HG02970 (cell line): ENCODE measurements at regions not wholly inside any gene's neighbourhood (a gene's known extent, or its start where the extent isn't known, plus 50 kb on each side); places are given as distances from the start of the nearest gene placed in this dataset.

Source experiments
- ATAC-seq: cut with Tn5 transposase; IDR thresholded peaks from one replicate; pipeline ENCODE4 v1.9.1; 2021; ENCODE audit warnings: mild to moderate bottlenecking, moderate library complexity, moderate number of reproducible peaks; ENCODE audit not compliant: unreplicated experiment, low FRiP score

DNA sequence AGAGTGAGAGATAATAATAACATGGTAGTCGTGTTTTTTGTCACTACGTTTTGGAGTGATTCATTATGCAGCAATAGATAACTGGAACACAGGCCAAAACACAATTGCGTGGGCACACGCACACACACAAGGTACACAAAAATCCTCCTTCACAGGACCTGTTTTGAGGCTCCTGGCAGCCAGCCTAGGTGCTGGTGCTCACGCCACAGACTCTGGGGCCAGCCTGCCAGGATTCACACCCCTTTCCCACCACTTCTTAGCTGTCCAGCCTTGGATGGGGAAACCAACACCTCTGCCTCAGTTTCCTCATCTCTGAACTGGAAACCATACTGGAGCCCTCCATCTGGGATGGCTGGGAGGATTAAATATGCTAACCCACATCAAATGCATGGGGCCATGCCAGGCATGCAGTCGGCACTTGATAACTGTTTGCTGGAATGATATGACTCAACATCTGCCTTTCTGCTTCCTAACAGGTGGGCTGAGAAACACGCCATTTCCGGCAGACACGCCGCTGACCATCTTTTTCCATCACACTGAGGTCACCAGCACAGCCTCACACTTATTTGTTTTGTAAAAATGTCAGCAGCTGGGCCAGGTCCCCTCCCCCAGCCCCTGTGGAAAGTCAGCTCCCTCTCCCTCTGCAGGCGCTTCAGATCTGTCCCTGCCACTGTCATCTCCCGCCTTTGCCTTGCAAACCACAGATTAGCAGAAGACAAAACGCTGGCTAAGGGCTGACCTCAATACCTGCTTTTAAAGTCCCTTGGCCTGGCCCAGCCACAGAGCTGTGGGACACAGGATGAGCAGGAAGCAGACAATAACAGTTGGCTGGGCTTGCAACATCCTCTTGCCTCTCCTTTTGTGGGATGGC lies 237.5 kb downstream of the BCOR start:
- ATAC-seq, result peak; percentile 59

DNA sequence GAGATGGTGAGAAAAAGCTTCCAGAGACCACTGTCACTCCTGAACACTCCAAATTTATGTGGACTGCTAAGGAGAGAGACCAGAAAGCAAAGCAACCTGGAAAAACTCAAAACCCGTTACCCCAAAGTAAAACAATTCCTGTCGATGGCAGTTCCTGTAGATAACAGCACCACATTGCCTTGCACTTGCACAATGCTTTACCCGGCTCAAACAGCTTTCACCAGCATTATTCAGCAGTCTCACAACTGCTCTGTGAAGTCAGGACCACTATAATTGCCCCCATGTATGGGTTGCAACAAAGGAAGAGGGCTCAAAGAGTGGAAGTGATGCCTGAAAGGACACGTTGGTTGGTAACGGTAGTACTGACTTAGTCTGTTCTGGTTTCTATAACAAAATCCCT lies 234.8 kb downstream of the BCOR start:
- no peak for ATAC-seq

DNA sequence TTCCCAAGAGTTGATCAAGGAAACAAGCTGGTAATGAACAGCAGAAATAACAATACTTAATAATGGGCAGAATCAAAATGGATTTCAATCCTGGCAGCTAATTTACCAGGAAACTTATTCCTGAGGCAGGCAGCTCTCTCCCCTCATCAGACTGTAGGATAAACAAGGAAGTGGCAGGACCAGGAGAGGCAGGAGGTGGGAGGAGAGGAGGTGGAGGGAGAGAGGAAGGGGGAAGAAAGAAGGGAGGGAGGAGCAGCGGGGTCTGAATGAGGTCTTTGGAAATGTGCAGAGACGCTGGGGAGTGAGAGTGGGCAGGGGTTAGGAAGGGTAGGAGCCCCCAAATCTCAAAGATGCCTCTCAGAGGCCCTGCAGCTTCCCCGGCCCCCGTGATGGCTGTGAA lies 231.5 kb downstream of the BCOR start:
- no peak for ATAC-seq

- no peak for ATAC-seq
Measured at GRCh38 chrX:39869846-39870601, 227.7 kb downstream of the BCOR start.

DNA sequence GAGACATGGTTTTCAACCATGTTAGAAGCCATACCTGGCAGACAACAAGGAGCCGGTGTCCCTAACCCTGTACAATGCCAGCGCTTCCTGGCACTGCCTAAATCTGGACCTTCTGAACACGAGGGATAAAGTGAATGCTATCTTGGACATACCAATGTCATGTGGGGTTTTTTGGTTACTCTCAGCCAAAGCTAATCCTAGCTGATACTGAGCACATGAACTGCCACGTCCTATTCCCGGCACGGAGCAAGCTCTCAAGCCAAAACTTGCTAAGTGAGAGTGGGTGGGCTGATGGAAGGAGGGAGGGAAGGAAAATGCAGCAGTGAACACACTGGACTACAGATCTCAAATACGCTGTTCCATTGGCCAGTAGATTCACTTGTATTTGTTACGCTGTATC lies 226.1 kb downstream of the BCOR start:
- ATAC-seq, result no peak

DNA sequence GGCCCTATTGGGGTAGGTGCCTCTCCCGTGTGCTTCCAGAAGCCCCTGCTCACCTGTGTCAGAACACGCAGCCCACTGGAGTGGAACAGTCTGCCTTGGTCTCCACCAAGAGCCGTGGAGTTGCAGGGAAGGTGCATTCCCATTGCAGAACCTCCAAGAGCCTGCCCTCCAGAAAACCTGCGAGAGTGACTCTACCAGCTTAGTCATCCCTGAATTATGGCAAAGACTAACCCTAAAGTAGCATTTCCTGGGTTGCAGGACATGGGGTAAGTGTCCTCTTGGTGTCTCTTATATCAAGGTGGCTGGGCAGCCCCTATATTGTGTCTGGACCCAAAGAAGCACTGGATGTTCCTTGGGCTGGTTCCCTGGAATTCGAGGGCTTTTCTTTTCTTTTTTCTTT lies 224.6 kb downstream of the BCOR start:
- ATAC-seq, result no peak

DNA sequence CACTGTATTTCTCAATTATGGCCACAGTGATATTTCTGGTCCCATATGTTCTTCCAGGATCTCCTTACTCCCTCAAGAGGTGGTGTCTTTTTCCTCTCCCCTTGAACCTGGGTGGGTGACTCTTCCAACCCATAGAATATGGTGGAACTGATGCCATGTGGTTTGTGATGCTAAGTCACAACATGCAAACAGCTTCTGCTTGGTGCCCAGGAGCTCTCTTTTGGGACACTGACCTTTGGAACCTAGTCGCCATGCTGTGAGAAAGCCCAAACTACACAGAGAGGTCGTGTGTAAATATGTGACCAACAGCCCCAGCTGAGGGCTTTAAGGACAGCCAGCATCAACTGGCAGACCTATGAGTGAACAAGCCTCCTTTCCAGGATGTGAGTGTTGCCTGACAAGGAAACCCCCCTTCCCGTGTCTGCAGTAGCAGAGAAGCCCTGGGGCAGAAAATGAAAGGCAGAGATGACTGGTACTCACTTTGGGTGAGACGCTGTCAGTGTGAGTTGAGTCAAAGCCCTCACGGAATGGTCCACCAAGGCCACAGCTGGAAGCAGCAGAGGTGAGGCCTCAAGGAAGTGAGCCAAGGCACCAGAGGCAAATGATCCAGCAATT lies 223.4 kb downstream of the BCOR start:
- peak; percentile 68 for ATAC-seq

- no peak for ATAC-seq
Measured at GRCh38 chrX:39875834-39876628, 221.7 kb downstream of the BCOR start.

GRCh38 chrX:39877905-39878304 lies 219.9 kb downstream of the BCOR start:
- no peak for ATAC-seq

DNA sequence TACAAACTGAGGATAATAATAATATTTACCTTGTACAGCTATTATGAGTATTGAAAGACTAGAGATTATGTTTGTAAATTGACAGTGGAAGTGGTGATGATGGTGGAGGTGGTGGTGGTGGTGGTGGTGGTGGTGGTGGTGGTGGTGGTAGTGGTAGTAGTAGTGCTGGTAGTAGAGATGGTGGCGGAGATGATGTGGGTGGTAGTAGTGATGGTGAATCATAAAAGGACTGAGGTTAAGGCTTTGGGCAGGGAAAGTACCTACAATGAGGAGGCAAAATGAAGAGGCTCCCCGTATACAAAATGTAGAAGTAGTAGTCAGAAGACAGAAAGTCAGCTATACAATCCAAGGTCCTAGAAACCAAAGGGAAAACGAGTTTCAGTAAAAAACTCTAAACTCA lies 214.1 kb downstream of the BCOR start:
- ATAC-seq, result no peak

- no peak for ATAC-seq
Measured at GRCh38 chrX:39886282-39886681, 211.5 kb downstream of the BCOR start.

DNA sequence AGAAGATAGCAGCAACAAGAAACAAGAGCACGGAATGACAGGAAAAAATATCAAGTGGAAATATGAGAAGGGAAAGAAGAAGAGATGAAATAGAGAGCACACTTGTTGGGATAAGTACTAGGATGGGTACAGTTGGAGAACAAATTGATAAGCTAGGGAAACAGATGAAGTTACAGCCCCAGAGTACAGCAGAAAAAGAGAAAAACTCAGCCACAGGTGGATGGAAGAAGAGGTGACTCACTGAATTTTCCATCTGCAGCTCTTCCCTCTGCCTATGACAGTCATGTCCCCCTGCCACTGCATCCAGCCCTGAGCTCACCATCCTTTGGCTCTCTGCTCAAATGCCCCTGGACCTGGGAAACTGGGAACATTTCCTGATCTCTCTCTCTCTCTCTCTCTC lies 209.0 kb downstream of the BCOR start:
- no peak for ATAC-seq

- no peak for ATAC-seq
Measured at GRCh38 chrX:39889704-39890103, 208.1 kb downstream of the BCOR start.

- ATAC-seq, result no peak
Measured at GRCh38 chrX:39890807-39891206, 207.0 kb downstream of the BCOR start.

DNA sequence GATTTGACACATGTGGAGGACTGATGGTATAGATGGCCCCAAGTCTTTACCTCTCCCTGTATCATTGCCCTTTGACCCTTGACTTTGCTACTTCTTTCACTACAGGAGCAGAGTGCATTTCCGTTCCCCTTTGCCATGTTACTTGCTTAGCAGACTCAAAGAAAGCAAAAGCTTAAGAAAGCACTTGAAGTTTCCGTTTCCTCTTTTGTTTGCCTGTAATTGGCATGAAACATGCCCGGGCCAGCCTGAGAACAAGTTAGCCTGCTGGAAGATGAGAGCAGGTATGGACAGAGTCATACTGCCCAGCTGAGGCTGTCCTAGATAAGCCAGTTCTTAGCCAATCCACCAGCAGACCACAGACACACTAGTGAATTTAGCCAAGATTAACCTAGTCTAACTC lies 206.0 kb downstream of the BCOR start:
- no peak for ATAC-seq

DNA sequence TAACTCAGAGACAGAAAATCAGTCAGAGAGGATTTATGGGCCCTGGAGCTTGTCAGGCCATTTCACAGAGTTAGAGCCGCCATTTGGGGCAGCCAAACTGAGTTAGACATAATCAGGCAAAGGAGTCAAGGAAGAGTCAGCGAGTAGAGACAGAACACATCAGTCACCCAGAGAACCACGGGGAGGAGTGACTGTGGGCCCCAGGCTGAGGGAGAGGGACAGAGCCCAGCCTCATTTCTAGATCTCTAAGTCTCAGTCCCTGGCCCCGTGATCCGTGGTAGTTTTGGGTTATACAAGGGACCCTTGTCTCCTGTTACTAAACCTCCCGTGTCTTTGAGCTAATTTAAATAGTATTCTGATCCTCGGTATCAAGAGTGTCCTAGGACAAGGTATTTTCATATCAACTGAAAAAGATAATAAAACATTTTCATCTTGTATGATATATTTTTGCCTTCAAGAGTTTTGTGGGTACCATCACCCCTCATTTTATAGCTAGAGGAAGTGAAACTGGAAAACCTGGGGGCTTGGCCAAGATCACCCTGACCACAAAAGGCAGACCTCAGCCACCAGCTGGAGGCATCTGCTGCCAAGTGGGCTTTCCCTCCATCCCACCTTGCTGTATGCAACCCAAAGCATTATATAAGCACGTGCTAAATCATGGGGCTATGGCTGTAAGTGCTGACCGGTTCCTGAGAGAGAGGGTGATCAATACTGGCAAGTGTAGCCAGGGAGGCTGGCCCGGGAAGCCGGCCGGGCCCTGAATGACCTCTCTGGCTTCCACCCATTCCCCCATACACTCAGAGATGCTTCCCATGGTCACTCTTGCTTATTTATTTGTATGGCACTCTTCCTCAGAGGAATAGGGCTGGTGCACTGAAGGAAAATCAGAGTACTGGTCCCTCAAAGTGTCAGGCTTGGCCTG lies 204.1 kb downstream of the BCOR start:
- no peak for ATAC-seq

- no peak for ATAC-seq
Measured at GRCh38 chrX:39894683-39895082, 203.1 kb downstream of the BCOR start.

DNA sequence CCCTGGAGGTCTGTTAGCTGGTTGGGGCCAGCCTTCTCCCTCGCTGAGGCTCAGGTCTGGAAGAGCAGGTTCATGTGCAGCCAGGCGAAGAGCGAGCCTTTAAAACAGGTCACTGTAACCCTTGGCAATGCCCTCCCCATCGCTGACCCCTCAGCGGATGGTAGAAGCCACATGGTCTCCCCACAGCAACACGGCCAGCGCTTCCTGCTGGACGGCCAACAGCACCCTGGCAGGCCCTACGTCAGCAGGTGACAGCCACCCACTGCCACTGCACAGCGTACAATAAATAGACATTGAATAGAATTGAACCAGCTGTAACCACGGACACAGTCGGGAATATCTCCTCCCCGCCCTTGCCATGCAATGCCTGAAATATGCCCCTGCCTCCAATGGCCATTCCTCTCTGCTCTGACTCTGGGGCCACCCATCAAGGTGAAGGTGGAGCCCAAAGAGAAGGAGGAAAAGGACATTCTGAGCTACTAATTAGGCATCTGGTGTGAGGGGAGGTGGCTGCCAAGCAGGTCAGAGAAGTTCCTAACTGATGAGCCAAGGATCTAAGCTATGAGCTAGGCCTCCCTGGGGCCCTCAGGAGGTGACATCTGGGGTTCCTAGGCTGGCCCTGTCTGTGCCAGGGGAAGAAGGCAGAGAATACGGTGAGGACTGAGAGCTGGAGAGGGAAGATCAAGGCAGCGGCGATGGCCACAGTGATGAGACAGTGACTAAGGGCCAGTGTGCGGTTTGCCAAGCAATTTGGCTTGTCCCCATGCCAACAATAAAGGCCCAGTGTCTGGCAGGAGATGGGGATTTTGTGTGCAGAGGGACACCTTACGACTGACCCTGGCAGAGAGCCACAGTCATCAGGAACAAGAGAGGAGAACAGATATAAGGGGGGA lies 202.3 kb downstream of the BCOR start:
- ATAC-seq, result no peak
